Stomach smooth muscle (tissue), 2 donors: ENCODE measurements at regions not wholly inside any gene's neighbourhood (a gene's known extent, or its start where the extent isn't known, plus 50 kb on each side); places are given as distances from the start of the nearest gene placed in this dataset.

ENCODE experiments used
- H3K27ac ChIP-seq: one replicate; pipeline ENCODE4 v1.7.0; 2013; ENCODE audit warnings: mild to moderate bottlenecking, low read length, inconsistent platforms
- H3K27me3 ChIP-seq, 2 donors: one replicate each; pipeline ENCODE4 v1.7.0; 2013; ENCODE audit warnings: low read length in 2 of 2; ENCODE audit not compliant: insufficient read depth in 2 of 2, control insufficient read depth in 1 of 2
- H3K36me3 ChIP-seq, 2 donors: one replicate each; pipeline ENCODE4 v1.7.0; 2013; ENCODE audit warnings: low read length in 2 of 2; ENCODE audit not compliant: control insufficient read depth in 2 of 2, insufficient read depth in 2 of 2
- H3K4me1 ChIP-seq: one replicate; pipeline ENCODE4 v1.7.0; 2013; ENCODE audit warnings: low read length; ENCODE audit not compliant: control insufficient read depth, insufficient read depth
- H3K4me3 ChIP-seq, 2 donors: one replicate each; pipeline ENCODE4 v1.7.0; 2013; ENCODE audit warnings: low read length in 2 of 2
- H3K9ac ChIP-seq, 2 donors: one replicate each; pipeline ENCODE4 v1.7.0; 2013; ENCODE audit warnings: low read length in 2 of 2, mild to moderate bottlenecking in 1 of 2
- H3K9me3 ChIP-seq, 2 donors: one replicate each; pipeline ENCODE4 v1.7.0; 2013; ENCODE audit warnings: low read length in 2 of 2; ENCODE audit not compliant: control insufficient read depth in 2 of 2
- donor health status: healthy.
- donor health status: Pancreatic carcinoma.

- H3K36me3 ChIP-seq = no peaks in the 10 kb centered on the region
- no peaks in the 10 kb centered on the region for H3K4me1 ChIP-seq
- no peak overlapping the region for H3K27ac ChIP-seq
- peaks cover 0 to 2% of the 10 kb centered on the region in 2 donors for H3K27me3 ChIP-seq
- H3K9ac ChIP-seq = no peak overlapping the region
- peaks cover 0 to 3% of the 10 kb centered on the region in 2 donors for H3K9me3 ChIP-seq
- no peak overlapping the region for H3K4me3 ChIP-seq
Observed at GRCh38 chr13:44004878-44005277, 125.2 kb downstream of the LACC1 start.

GRCh38 chr13:44007451-44007850 lies 127.7 kb downstream of the LACC1 start:
- H3K27me3 ChIP-seq = peaks cover 0 to 2% of the 10 kb centered on the region in 2 donors
- no peak overlapping the region for H3K4me3 ChIP-seq
- peaks cover 0 to 3% of the 10 kb centered on the region in 2 donors for H3K9me3 ChIP-seq
- H3K9ac ChIP-seq = no peak overlapping the region
- no peaks in the 10 kb centered on the region for H3K4me1 ChIP-seq
- no peaks in the 10 kb centered on the region for H3K36me3 ChIP-seq
- peak overlapping the region; percentile 12 for H3K27ac ChIP-seq

GRCh38 chr13:44011036-44011435 lies 131.3 kb downstream of the LACC1 start:
- Histone ChIP-seq H3K9me3 (peaks cover 0 to 3% of the 10 kb centered on the region in 2 donors), H3K4me3 (no peak overlapping the region), H3K4me1 (peaks cover 18% of the 10 kb centered on the region), H3K9ac (no peak overlapping the region), H3K27ac (no peak overlapping the region), H3K27me3 (no peaks in the 10 kb centered on the region), H3K36me3 (no peaks in the 10 kb centered on the region)

- Histone ChIP-seq H3K9me3 (no peaks in the 10 kb centered on the region), H3K27ac (no peak overlapping the region), H3K4me3 (no peak overlapping the region), H3K36me3 (no peaks in the 10 kb centered on the region), H3K27me3 (no peaks in the 10 kb centered on the region), H3K4me1 (peaks cover 18% of the 10 kb centered on the region), H3K9ac (peak overlapping the region in 1 of 2 donors; percentile 12)
Observed at GRCh38 chr13:44012910-44013757, 133.4 kb downstream of the LACC1 start.

GRCh38 chr13:44013758-44014291 lies 134.1 kb downstream of the LACC1 start:
- Histone ChIP-seq H3K27ac (no peak overlapping the region), H3K9ac (peak overlapping the region in 1 of 2 donors; percentile 12), H3K27me3 (no peaks in the 10 kb centered on the region), H3K36me3 (no peaks in the 10 kb centered on the region), H3K4me3 (no peak overlapping the region), H3K9me3 (no peaks in the 10 kb centered on the region), H3K4me1 (peaks cover 20% of the 10 kb centered on the region)

GRCh38 chr13:44014501-44014900 lies 134.8 kb downstream of the LACC1 start:
- Histone ChIP-seq H3K9ac (no peak overlapping the region), H3K27ac (no peak overlapping the region), H3K4me3 (no peak overlapping the region), H3K9me3 (no peaks in the 10 kb centered on the region), H3K4me1 (peaks cover 20% of the 10 kb centered on the region), H3K36me3 (no peaks in the 10 kb centered on the region), H3K27me3 (no peaks in the 10 kb centered on the region)

- peaks cover 20% of the 10 kb centered on the region for H3K4me1 ChIP-seq
- H3K9ac ChIP-seq = no peak overlapping the region
- H3K36me3 ChIP-seq = no peaks in the 10 kb centered on the region
- no peaks in the 10 kb centered on the region for H3K27me3 ChIP-seq
- H3K27ac ChIP-seq = no peak overlapping the region
- no peak overlapping the region for H3K4me3 ChIP-seq
- no peaks in the 10 kb centered on the region for H3K9me3 ChIP-seq
Observed at GRCh38 chr13:44015118-44015517, 135.4 kb downstream of the LACC1 start.

- Histone ChIP-seq H3K4me1 (peaks cover 20% of the 10 kb centered on the region), H3K9ac (no peak overlapping the region), H3K36me3 (no peaks in the 10 kb centered on the region), H3K4me3 (no peak overlapping the region), H3K27me3 (no peaks in the 10 kb centered on the region), H3K9me3 (no peaks in the 10 kb centered on the region), H3K27ac (no peak overlapping the region)
Observed at GRCh38 chr13:44015811-44016210, 136.1 kb downstream of the LACC1 start.

GRCh38 chr13:44017756-44018309 lies 138.1 kb downstream of the LACC1 start:
- Histone ChIP-seq H3K9me3 (no peaks in the 10 kb centered on the region), H3K27me3 (no peaks in the 10 kb centered on the region), H3K27ac (no peak overlapping the region), H3K9ac (no peak overlapping the region), H3K4me3 (no peak overlapping the region), H3K36me3 (no peaks in the 10 kb centered on the region), H3K4me1 (peaks cover 23% of the 10 kb centered on the region)

- no peak overlapping the region for H3K27ac ChIP-seq
- H3K9ac ChIP-seq = no peak overlapping the region
- no peak overlapping the region for H3K4me3 ChIP-seq
- H3K4me1 ChIP-seq = peaks cover 17% of the 10 kb centered on the region
- H3K9me3 ChIP-seq = no peaks in the 10 kb centered on the region
- no peaks in the 10 kb centered on the region for H3K36me3 ChIP-seq
- no peaks in the 10 kb centered on the region for H3K27me3 ChIP-seq
Observed at GRCh38 chr13:44019651-44020050, 139.9 kb downstream of the LACC1 start.

- no peaks in the 10 kb centered on the region for H3K9me3 ChIP-seq
- no peak overlapping the region for H3K9ac ChIP-seq
- no peaks in the 10 kb centered on the region for H3K36me3 ChIP-seq
- H3K4me1 ChIP-seq = peaks cover 6% of the 10 kb centered on the region
- no peak overlapping the region for H3K27ac ChIP-seq
- no peak overlapping the region for H3K4me3 ChIP-seq
- H3K27me3 ChIP-seq = no peaks in the 10 kb centered on the region
Observed at GRCh38 chr13:44021422-44021821, 141.7 kb downstream of the LACC1 start.
